Kidney (tissue), 13 donors: ENCODE measurements at regions not wholly inside any gene's neighbourhood (a gene's known extent, or its start where the extent isn't known, plus 50 kb on each side); places are given as distances from the start of the nearest gene placed in this dataset.

ENCODE experiments used
- DNase-seq, 5 donors: peaks; one replicate each; pipeline ENCODE4 v3.0.0-alpha.2; 2013 to 2020
- FAIRE-seq: peaks from 2 replicates; lab custom pipeline; 2012; peaks lifted over from hg19 to GRCh38; lab: Jason Lieb, UNC
- H3K27ac ChIP-seq, 2 donors: one replicate each; pipeline ENCODE4 v1.7.0; 2013; ENCODE audit warnings: low read depth in 2 of 2, low read length in 2 of 2, inconsistent platforms in 1 of 2
- H3K27me3 ChIP-seq: one replicate; pipeline ENCODE4 v1.7.1; 2013; ENCODE audit warnings: low read length, inconsistent platforms; ENCODE audit not compliant: control insufficient read depth, insufficient read depth
- H3K36me3 ChIP-seq, 3 donors: one replicate each; pipeline versions ENCODE4 v1.7.0 to v1.7.1; 2013; ENCODE audit warnings: low read length in 3 of 3, control low read depth in 1 of 3, inconsistent platforms in 1 of 3; ENCODE audit not compliant: insufficient read depth in 3 of 3, control insufficient read depth in 2 of 3
- H3K4me1 ChIP-seq, 3 donors: one replicate each; pipeline versions ENCODE4 v1.7.0 to v1.7.1; 2013; ENCODE audit warnings: low read length in 3 of 3, inconsistent platforms in 1 of 3, low read depth in 1 of 3; ENCODE audit not compliant: control insufficient read depth in 2 of 3, insufficient read depth in 2 of 3
- H3K4me3 ChIP-seq, 3 donors: one replicate each; pipeline versions ENCODE4 v1.7.0 to v1.8.1; 2013; ENCODE audit warnings: low read length in 3 of 3, control low read depth in 1 of 3, inconsistent platforms in 1 of 3
- H3K9ac ChIP-seq, 3 donors: one replicate each; pipeline versions ENCODE4 v1.7.0 to v1.7.1; 2013; ENCODE audit warnings: low read length in 3 of 3, control low read depth in 1 of 3, inconsistent platforms in 1 of 3
- H3K9me3 ChIP-seq, 3 donors: one replicate each; pipeline versions ENCODE4 v1.7.0 to v1.7.1; 2013; ENCODE audit warnings: low read length in 3 of 3, control low read depth in 1 of 3, inconsistent platforms in 1 of 3; ENCODE audit not compliant: control insufficient read depth in 2 of 3, insufficient read depth in 1 of 3
- intact Hi-C: fragments of 100-400 bp; cut with DNase I; formaldehyde crosslinking; loops from one replicate; pipeline ENCODE4 v1.11.1; 2022
- TF ChIP-seq, protein P1 (sequence below): IDR thresholded peaks from 3 replicates; pipeline ENCODE4 v1.5.1; 2012; ENCODE audit warnings: mild to moderate bottlenecking, moderate library complexity, borderline replicate concordance; ENCODE audit not compliant: insufficient read depth; ENCODE audit errors: extremely low read depth
- donor health status: control.
- donor health status: control.
- donor health status: control.
- donor health status: control.
- donor health status: control.
- donor health status: DM: yes; HTN: yes; CAD: no.
- donor health status: Normal renal cell carcinoma (clear cell type).

DNA sequence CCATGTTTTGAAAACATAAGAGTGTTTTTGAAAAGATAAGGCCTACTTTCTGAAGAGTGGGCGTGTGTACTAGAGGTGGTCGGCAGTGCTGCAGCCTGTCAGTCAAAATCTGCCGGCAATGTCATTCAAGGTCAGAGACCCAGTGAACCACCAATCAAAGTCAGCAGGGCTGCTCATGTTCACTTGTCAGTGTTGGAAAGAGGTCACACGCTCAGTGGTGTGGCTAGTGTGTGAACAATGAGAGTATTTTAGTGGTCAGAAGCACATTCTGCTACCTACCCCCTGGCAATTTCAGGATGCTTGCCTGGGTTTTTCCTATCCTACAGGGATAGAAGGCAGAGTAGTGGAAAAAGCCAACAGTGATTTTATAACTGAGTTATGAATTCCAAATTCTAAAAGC lies 278.5 kb upstream of the ONECUT1 start:
- H3K4me1 ChIP-seq, result no peaks in the 10 kb centered on the region
- no peak overlapping the region for H3K4me3 ChIP-seq
- no peaks in the 10 kb centered on the region for H3K27me3 ChIP-seq
- FAIRE-seq (no peak), DNase-seq (no peak)
- intact Hi-C loops, result no loop called here
- TF ChIP-seq, protein P1, sequence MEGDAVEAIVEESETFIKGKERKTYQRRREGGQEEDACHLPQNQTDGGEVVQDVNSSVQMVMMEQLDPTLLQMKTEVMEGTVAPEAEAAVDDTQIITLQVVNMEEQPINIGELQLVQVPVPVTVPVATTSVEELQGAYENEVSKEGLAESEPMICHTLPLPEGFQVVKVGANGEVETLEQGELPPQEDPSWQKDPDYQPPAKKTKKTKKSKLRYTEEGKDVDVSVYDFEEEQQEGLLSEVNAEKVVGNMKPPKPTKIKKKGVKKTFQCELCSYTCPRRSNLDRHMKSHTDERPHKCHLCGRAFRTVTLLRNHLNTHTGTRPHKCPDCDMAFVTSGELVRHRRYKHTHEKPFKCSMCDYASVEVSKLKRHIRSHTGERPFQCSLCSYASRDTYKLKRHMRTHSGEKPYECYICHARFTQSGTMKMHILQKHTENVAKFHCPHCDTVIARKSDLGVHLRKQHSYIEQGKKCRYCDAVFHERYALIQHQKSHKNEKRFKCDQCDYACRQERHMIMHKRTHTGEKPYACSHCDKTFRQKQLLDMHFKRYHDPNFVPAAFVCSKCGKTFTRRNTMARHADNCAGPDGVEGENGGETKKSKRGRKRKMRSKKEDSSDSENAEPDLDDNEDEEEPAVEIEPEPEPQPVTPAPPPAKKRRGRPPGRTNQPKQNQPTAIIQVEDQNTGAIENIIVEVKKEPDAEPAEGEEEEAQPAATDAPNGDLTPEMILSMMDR, result no peak
- H3K9me3 ChIP-seq, result no peaks in the 10 kb centered on the region
- H3K36me3 ChIP-seq, result no peaks in the 10 kb centered on the region
- no peak overlapping the region for H3K27ac ChIP-seq
- H3K9ac ChIP-seq, result no peak overlapping the region

DNA sequence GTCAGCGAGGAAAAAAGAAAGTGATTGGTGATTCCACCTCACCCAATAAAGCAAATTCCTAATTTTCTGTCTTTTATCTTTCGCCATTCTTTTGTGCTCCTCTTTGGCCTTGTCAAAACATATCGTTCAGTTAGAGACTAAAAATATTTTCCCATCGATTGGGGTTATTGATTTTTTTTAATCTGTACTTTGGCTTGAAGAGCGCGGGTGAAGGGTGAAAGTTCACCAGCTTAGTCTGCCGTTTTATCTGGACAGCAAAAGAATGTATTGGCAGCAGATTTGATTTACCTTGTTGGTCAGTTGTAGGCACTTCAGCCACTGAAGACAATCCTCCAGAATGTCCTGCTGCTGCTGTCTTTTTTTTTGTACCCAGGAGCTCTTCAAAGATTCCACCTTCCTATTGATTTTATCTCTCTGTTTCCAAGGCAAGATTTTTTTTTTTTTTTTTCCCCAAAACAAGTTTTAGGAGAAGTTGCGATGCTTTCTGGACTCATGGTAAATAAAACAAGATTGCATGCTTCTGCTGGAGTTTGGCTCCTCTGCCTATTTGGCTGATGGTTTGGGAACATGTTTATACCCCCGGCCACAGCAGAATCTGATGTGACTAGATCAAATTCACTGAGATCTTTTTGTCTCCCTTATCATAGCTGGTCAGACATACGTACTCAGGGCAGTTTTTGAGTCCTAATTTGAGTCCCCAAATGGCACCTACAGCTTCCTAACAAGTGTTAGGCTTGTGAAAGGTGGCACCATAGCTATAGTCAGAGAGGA lies 269.3 kb upstream of the ONECUT1 start:
- Histone ChIP-seq H3K9ac (no peak overlapping the region), H3K27me3 (no peaks in the 10 kb centered on the region), H3K27ac (no peak overlapping the region), H3K36me3 (no peaks in the 10 kb centered on the region), H3K9me3 (peaks cover 0 to 3% (median 0%) of the 10 kb centered on the region in 3 donors), H3K4me3 (no peak overlapping the region), H3K4me1 (no peaks in the 10 kb centered on the region)
- intact Hi-C loops, result no loop called here
- TF ChIP-seq, protein P1, result no peak
- DNase-seq (no peak), FAIRE-seq (no peak)

DNA sequence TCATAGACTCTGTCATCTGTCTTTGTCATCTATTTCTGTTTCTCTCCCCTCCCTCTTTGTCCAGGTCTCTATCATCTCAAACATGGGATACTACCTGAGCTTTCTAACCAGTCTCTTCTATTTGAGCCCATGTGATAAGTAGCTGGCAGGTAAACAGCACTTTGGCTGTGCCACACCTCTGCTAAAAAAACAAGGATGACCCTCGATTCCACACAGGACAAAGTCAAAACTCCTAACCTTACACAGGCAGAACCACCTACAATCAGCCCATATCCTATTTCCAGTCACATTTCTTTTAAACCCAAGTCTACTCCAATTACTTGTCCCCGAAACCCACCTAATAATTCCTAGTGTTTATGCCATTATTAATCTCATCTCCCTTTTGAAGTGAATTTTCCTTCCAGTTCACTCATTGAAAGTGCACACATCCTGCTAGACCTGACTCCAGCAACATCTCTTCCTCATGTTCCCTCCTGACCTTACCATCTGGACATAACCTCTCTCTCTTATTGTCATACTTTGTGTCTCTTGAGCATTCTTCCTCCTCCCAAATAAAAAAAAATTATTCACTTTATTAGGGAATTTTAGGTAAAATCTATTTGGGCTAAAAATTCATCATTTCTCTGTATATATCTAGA lies 256.1 kb upstream of the ONECUT1 start:
- peaks cover 0 to 6% (median 2%) of the 10 kb centered on the region in 3 donors for H3K9me3 ChIP-seq
- no peak for DNase-seq
- H3K27me3 ChIP-seq, result no peaks in the 10 kb centered on the region
- H3K36me3 ChIP-seq, result no peaks in the 10 kb centered on the region
- H3K9ac ChIP-seq, result no peak overlapping the region
- intact Hi-C loops, result no loop called here
- no peak overlapping the region for H3K27ac ChIP-seq
- H3K4me3 ChIP-seq, result no peak overlapping the region
- no peaks in the 10 kb centered on the region for H3K4me1 ChIP-seq
- FAIRE-seq, result no peak
- TF ChIP-seq, protein P1, result no peak
